MCF 10A (cell line): ENCODE measurements at regions not wholly inside any gene's neighbourhood (a gene's known extent, or its start where the extent isn't known, plus 50 kb on each side); places are given as distances from the start of the nearest gene placed in this dataset.
A peak's percentile ranks its signal among the peaks of the same experiment; 100 is the strongest.

ENCODE experiments used
- BruUV-seq: library from RNA; stranded (reverse); fragments of 400-500 nt; replicated peaks from 2 replicates; lab custom pipeline; 2021; lab: Mats Ljungman, UMichigan
- CTCF ChIA-PET: fragments of 300-600 bp; sonication (Branson Sonifier 250); formaldehyde crosslinking; extraction: SDS; loops from one replicate; lab custom pipeline; 2021; ENCODE audit warnings: antibody characterized with exemption, inconsistent platforms; lab: Yijun Ruan, JAX
- POLR2A ChIA-PET: fragments of 300-600, 350-650 bp; sonication (Branson Sonifier 250); formaldehyde crosslinking; extraction: SDS; loops from one replicate; lab custom pipeline; 2020; ENCODE audit warnings: antibody characterized with exemption, inconsistent platforms; lab: Yijun Ruan, JAX
- DNase-seq: peaks from one replicate; pipeline ENCODE4 v3.0.0-alpha.2; 2018; ENCODE audit not compliant: unreplicated experiment
- H3K27ac Mint-ChIP-seq: one replicate; pipeline ENCODE4 v1.8.0; 2022; ENCODE audit warnings: mild to moderate bottlenecking, low read depth, mixed read lengths; ENCODE audit not compliant: unreplicated experiment
- H3K27me3 Mint-ChIP-seq: one replicate; pipeline ENCODE4 v1.8.0; 2022; ENCODE audit warnings: mixed read lengths; ENCODE audit not compliant: insufficient read depth, unreplicated experiment
- H3K36me3 Mint-ChIP-seq: one replicate; pipeline ENCODE4 v1.8.0; 2022; ENCODE audit warnings: mild to moderate bottlenecking, moderate library complexity, mixed read lengths; ENCODE audit not compliant: insufficient read depth, unreplicated experiment
- H3K4me1 Mint-ChIP-seq: one replicate; pipeline ENCODE4 v1.8.0; 2022; ENCODE audit warnings: mixed read lengths; ENCODE audit not compliant: insufficient read depth, unreplicated experiment
- H3K4me3 Mint-ChIP-seq: one replicate; pipeline ENCODE4 v1.8.0; 2022; ENCODE audit warnings: mild to moderate bottlenecking, moderate library complexity, mixed read lengths; ENCODE audit not compliant: unreplicated experiment
- H3K9me3 Mint-ChIP-seq: one replicate; pipeline ENCODE4 v1.8.0; 2022; ENCODE audit warnings: mixed read lengths; ENCODE audit not compliant: unreplicated experiment
- CTCF ChIP-seq: fragments of 200-600 bp; IDR thresholded peaks from one replicate; pipeline ENCODE4 v1.8.0; 2022; ENCODE audit warnings: antibody characterized with exemption, mild to moderate bottlenecking; ENCODE audit not compliant: unreplicated experiment
- intact Hi-C: fragments of 100-400 bp; cut with micrococcal nuclease; formaldehyde crosslinking; loops from 2 replicates; pipeline ENCODE4 v1.14.1; 2022

- Mint-ChIP-seq H3K27ac (no peak overlapping the region), H3K36me3 (no peaks in the 10 kb centered on the region), H3K4me1 (no peaks in the 10 kb centered on the region), H3K4me3 (no peak overlapping the region), H3K27me3 (no peaks in the 10 kb centered on the region), H3K9me3 (no peaks in the 10 kb centered on the region)
- ChIA-PET CTCF (interaction anchor here (0.6 kb wide), 1 partner anchor 251 kb away, joined by 4 read pairs; no protein-coding TSS in a partner anchor), POLR2A (interaction anchor here (0.6 kb wide), 1 partner anchor 27 kb away, joined by 3 read pairs; no protein-coding TSS in a partner anchor)
- intact Hi-C loops: no loop called here
- no TSS peak for BruUV-seq
- no peak for TF ChIP-seq CTCF
- DNase-seq: peak; percentile 20
These were observed 588.7 kb downstream of the CCER1 start for GRCh38 chr12:90366286-90366685.

DNA sequence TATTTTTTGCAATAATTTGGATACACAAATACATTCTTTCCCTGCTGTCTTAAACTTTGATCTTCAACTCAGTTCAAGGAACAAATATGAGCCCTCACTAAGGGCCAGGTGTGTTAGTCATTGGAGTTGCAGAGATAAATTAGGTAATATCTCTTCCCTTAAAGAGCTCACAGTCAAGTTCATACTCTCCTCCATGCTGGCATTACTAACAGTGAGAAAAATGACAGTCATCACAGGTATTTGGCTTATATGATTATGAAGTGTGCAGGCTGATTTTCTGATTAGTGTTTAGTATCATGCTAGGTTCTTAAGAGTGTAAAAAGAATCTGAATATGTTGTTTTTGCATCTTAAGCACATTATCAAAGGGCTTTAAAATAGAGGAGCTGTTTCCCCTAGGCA lies 594.7 kb downstream of the CCER1 start:
- ChIA-PET POLR2A (interaction anchor here (0.6 to 1.3 kb wide), 2 partner anchors 34 to 344 kb away, joined by 3 to 4 read pairs; no protein-coding TSS in a partner anchor), CTCF (no interaction called here)
- no peak overlapping the region for H3K27ac Mint-ChIP-seq
- H3K27me3 Mint-ChIP-seq: no peaks in the 10 kb centered on the region
- TF ChIP-seq CTCF: no peak
- BruUV-seq: no TSS peak
- DNase-seq: peak; percentile 34
- no peaks in the 10 kb centered on the region for H3K9me3 Mint-ChIP-seq
- H3K4me1 Mint-ChIP-seq: no peaks in the 10 kb centered on the region
- intact Hi-C loops: no loop called here
- no peak overlapping the region for H3K4me3 Mint-ChIP-seq
- H3K36me3 Mint-ChIP-seq: no peaks in the 10 kb centered on the region

DNA sequence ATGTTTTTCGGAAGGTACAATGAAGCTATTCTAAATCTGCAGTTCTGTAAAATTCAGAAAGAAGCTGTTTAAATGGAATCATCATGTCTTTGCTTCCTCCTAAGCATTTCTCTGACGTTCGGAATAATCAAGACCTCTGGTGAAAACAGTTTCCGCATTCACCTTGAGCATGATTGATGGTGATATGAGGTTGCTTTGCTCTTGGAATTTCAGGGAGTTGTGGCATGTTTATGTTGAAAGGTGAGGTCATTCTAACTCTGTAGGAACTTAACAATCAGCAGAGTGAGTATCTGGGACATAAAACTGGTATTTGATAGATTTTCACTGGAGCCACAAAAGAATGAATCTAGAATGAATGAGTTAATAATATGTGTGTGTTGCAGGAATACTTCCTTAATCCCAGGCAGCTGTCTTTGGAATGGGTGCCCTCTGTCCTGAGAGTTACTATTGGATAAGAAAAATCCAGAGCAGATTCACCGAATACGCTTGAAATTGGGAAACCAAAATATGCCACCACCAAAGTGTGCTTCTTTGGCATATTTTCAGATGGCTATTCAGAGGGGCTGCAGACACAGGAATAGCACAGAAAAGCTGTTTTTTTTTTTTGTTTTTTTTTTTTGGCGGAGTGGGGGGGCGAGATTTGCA lies 599.1 kb downstream of the CCER1 start:
- BruUV-seq: no TSS peak
- Mint-ChIP-seq H3K27me3 (no peaks in the 10 kb centered on the region), H3K4me1 (no peaks in the 10 kb centered on the region), H3K4me3 (no peak overlapping the region), H3K27ac (no peak overlapping the region), H3K9me3 (no peaks in the 10 kb centered on the region), H3K36me3 (no peaks in the 10 kb centered on the region)
- ChIA-PET POLR2A (interaction anchor here (0.6 to 0.7 kb wide), 3 partner anchors 67 to 75 kb away, joined by 3 read pairs; no protein-coding TSS in a partner anchor), CTCF (interaction anchor here (0.6 to 0.8 kb wide), 2 partner anchors 41 to 680 kb away, joined by 3 to 4 read pairs; no protein-coding TSS in a partner anchor)
- no peak for TF ChIP-seq CTCF
- intact Hi-C loops: no loop called here
- DNase-seq: no peak

GRCh38 chr12:90343966-90344365 lies 611.0 kb downstream of the CCER1 start:
- intact Hi-C loops: no loop called here
- DNase-seq: no peak
- Mint-ChIP-seq H3K4me1 (no peaks in the 10 kb centered on the region), H3K36me3 (no peaks in the 10 kb centered on the region), H3K9me3 (no peaks in the 10 kb centered on the region), H3K4me3 (no peak overlapping the region), H3K27me3 (no peaks in the 10 kb centered on the region), H3K27ac (no peak overlapping the region)
- CTCF ChIA-PET: no interaction called here
- no peak for TF ChIP-seq CTCF
- no TSS peak for BruUV-seq
- POLR2A ChIA-PET: interaction anchor here (0.7 kb wide), 1 partner anchor 169 kb away, joined by 3 read pairs; no protein-coding TSS in a partner anchor
